HG03565 (cell line): ENCODE measurements at regions not wholly inside any gene's neighbourhood (a gene's known extent, or its start where the extent isn't known, plus 50 kb on each side); places are given as distances from the start of the nearest gene placed in this dataset.

ENCODE experiments used
- ATAC-seq: cut with Tn5 transposase; IDR thresholded peaks from one replicate; pipeline ENCODE4 v1.9.1; 2021; ENCODE audit warnings: mild to moderate bottlenecking, moderate library complexity; ENCODE audit not compliant: unreplicated experiment

- ATAC-seq, result no peak
Measured at GRCh38 chr15:62625429-62626033, 417.0 kb upstream of the TPM1 start.

- no peak for ATAC-seq
Measured at GRCh38 chr15:62626903-62627302, 415.6 kb upstream of the TPM1 start.

GRCh38 chr15:62631076-62631724 is 411.3 kb upstream of the TPM1 start:
- ATAC-seq, result no peak

DNA sequence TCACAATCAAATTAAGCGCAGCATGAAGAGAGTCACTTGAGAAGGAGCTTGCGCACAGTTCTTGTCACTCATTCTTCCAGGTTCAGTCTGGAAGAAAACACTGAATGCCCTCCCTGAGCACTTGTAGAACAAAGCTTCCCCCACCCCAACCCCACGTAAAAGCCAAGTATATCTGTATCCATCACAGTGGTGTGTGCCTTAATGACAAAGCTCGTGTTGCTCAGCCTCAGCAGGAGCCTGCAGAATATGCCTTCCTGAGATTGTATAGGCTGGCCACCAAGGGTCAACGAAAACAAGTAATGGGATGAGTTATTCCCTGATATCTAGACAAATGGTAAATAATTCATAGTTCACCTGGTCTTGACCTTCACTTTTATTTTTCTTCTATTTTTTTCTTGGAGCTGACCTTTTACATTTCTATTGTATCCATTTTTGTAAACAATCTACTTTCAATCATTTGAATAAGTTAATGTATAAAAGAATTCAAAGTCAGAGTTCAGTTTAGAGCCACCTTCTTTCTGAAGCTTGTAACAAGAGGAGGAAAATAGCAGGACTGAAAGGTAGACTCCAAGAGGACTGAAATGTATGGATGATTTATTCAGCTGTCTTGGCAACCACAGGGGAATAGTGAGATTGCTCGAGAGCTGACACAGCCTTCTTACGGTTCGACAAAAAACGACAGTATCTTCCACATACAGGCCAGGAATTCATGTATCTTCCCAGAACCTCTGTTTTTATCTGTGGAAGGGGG is 405.5 kb upstream of the TPM1 start:
- ATAC-seq, result no peak

GRCh38 chr15:62637574-62637897 is 405.0 kb upstream of the TPM1 start:
- ATAC-seq, result no peak

GRCh38 chr15:62637950-62638619 is 404.5 kb upstream of the TPM1 start:
- ATAC-seq, result no peak

DNA sequence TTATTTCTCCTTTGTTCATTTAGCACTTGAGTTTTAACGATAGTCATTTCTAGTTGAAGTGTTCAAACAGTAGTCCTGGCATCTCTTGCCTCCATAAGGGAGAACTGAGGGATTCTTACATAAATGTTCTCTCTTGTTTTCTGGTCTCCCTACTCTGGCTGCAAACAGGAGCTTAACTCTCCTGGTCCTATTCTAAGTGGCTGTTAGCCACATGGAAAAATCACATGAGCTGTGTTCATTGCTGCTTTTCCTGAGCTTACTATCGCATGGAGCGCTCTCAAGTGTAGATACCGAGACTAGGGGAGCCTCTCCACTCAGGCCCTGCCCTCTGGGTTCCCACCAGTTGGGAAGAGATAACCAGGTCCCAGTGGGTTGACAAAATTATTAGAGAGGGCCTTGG is 403.1 kb upstream of the TPM1 start:
- ATAC-seq, result no peak

DNA sequence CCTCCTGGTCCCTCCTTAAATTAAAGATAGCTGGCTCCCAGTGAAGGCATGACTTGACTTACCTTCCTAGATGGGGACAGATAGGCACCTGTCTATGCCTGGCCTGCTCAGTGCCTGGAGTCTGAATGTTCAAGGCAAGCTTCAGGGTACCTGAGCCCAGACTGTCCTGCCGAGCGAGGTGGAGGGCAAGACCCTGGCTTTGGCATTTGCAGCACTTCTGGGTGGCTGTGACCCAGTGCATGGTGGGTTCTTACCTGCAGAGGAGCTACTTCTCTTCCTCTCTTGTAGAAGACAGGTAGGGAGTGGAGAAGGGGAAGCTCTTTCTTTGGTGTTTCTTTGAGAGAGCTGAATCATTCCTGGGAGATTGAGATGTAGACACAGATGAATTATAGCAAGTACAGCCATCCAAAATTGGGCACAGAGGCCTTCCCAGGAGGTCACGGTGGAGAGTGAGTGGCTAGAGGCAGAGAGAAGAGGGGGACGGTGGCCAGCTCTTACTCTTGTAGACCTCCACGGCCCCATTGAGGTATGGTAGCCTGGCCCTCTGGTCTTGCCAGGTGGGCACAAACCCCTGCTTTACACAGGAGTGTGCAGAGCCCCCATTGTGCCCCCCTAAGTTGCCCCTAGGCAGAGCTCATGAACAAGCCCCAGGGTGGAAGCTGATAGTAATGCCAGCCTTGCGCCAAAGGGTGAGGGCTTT is 402.5 kb upstream of the TPM1 start:
- ATAC-seq, result no peak

- no peak for ATAC-seq
Measured at GRCh38 chr15:62641825-62642224, 400.7 kb upstream of the TPM1 start.

GRCh38 chr15:62643572-62643971 is 399.0 kb upstream of the TPM1 start:
- no peak for ATAC-seq

GRCh38 chr15:62644216-62644888 is 398.2 kb upstream of the TPM1 start:
- no peak for ATAC-seq

- no peak for ATAC-seq
Measured at GRCh38 chr15:62644889-62645742, 397.4 kb upstream of the TPM1 start.

DNA sequence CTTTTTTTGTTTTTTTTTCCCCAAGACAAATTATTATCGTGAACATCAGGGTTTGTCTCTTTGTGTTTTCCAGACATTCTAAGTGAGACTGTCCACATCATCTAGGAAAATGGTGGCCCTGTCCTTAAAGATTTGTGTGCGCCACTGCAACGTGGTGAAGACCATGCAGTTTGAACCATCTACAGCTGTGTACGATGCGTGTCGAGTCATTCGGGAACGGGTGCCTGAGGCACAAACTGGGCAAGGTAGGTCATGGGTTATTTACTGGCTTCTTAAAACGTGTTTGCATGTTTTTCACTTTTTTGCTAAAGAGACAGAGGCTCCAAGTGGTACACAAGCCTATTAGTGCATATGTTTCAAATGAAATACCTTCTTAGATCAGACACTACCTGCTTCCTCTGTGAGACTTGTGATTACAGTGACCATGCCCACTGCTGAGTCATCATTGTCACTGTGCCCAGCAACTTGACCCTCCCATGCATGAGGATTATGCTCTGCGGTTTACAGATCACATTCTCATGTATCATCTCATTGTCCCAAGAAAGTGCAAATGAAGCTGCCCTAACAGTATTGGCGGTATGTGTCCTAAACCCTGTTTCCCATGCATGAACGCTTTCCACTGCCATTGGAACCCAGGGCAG is 395.2 kb upstream of the TPM1 start:
- ATAC-seq, result no peak

DNA sequence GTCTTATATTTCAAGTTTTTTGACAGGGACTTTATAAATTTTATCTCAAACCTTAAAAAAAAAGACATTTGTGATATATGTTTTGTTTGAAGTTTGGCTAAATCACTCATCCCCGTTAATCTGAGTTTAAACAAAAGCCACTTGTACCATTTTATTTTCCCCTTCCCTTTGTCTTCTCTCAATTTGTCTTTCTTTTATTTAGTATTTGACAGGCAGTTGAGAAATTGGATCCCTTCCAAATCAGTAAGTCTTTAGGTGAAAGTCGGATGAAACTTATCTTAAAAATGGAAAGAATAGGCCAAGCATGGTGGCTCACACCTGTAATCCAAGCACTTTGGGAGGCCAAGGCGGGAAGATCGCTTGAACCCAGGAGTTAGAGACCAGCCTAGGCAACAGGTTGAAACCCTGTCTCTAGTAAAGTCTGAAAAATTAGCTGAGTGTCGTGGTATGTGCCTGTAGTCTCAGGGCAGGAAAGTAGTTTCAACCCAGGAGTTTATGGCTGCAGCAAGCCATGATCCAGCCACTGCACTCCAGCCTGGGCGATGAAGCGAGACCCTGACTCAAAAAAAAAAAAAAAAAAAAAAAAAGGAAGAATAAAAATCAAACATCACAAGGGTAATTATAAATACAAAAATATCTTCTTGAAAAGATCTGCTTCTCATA is 394.6 kb upstream of the TPM1 start:
- ATAC-seq, result no peak

DNA sequence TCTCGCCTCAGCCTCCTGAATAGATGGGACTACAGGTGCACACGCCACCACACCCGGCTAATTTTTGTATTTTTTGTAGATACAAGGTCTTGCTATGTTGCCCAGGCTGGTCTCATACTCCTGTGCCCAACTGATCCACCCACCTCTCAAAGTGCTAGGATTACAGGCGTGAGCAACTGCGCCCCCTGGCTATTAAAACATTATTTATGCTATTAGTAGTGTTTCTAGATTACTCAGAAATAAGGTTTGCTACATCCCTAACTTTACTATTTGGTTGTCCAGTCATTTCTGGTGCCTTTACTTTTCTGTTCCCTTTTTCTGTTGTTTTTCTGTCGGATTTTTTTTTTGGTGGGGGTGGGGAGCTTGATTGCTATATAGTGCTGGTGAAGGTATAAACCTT is 393.6 kb upstream of the TPM1 start:
- no peak for ATAC-seq

DNA sequence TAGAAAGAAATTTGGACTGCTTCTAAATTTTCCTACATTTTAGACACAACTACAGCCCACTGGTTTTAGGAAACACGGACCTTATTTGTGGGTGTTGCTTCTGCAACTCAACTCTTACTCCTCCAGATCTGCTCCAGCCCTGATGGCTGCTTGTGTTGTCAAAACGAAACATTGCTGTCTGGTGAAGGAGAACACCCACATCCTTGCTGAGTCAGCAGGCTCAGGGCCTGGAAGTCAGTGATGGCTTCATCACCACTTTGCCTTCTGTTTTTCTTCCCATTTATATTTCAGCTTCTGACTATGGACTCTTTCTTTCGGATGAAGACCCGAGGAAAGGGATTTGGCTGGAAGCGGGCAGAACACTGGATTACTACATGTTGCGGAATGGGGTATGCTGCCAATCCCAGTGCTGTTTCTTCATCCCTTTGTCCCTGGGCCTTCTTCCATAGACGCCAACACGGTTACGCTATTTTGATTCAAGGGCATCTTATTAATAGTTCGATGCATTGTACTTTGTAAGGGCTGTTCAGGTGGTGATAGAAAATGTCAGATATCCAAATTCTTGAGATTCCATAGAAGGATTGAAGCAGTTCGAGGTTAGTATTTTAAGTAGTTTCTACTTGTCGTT is 392.6 kb upstream of the TPM1 start:
- ATAC-seq, result peak; percentile 83

DNA sequence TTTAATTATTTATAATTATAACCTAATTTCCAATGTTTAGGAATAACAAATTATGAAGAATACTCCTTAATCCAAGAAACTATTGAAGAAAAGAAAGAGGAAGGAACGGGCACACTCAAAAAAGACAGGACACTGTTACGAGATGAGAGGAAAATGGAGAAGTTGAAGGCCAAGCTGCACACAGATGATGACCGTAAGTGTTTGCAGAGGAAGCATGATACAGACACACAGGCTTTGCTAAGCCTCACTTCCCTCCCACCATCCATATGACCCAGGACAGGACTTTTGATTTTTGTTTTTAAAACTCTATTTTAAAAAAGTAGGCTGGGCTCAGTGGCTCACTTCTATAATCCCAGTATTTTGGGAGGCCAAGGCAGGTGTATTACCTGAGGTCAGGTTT is 389.4 kb upstream of the TPM1 start:
- no peak for ATAC-seq

DNA sequence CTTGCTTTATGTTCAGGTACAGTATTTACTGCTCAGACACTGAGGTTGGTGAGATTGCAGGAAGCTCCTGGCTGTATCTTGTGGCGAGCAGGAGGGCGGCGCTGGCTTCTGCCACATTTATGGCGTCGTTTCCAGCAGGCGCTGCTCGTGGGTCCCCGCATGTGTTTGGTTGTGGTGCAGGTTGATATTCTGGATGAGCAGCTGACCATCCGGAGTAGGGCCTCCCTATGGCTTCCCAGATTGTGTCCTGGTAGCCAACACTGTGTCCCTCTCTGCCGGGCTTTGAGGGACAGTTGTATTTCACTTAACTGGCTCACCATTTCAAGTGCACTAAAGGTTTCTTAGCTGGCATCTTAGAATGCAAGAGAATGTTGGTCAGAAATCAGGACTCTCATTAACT is 386.5 kb upstream of the TPM1 start:
- no peak for ATAC-seq
